DMS114 treated with DMSO at 0.1 percent for 48 hours (cell line): ENCODE measurements at regions not wholly inside any gene's neighbourhood (a gene's known extent, or its start where the extent isn't known, plus 50 kb on each side); places are given as distances from the start of the nearest gene placed in this dataset.

Source experiments
- DNase-seq: peaks from one replicate; lab custom pipeline; 2025; ENCODE audit not compliant: unreplicated experiment; lab: John Stamatoyannopoulos, UW

DNA sequence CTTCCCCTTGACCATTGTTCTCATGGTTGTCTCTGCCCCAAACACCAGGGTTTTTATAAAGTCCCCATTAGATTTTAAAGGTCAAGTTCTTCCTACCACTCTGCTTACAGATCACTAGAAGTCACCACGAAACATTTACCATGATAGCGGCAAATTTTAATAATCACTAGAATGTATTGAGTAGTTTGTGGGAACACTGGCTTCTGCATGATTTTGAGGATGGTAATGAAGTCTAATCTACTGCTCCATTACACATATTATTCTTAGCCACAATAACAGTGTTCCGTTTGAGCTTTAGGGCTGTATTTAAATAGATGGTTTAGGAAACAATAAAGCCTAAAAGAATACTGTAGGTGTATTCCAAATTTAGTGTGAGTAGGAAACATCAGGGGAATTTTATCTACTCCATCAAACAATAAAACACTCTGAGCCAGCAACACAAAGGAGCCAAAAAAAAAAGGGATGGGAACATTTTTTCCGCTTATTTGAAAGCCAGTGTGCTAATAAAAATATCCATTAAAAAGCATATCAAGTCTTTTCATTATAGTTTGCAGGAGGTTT lies 49.7 kb downstream of the KLF12 start:
- DNase-seq = no peak

- DNase-seq = no peak
These were observed 51.5 kb downstream of the KLF12 start for GRCh38 chr13:74082741-74083160.

- no peak for DNase-seq
These were observed 53.4 kb downstream of the KLF12 start for GRCh38 chr13:74080762-74081161.

GRCh38 chr13:74077792-74078191 lies 56.4 kb downstream of the KLF12 start:
- no peak for DNase-seq

GRCh38 chr13:74077375-74077774 lies 56.8 kb downstream of the KLF12 start:
- no peak for DNase-seq

DNA sequence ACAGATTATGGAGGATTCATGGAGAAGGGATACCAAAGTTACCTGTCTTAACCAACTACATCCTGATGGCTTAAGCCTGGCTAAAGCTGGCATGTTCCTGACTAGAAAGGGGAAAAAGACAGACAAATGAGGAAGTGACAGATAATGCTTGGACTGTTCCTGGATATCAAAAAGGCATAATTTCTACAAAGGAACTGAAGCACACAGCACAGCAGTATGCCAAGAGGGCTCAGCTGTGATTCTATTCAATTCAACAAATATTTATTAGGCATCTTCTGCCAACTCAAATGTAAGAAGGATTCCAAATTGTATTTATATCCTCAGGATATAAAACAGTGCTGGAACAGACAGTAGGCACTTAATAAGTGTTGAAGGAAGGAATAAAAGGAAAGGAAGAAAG lies 59.5 kb downstream of the KLF12 start:
- DNase-seq = no peak

DNA sequence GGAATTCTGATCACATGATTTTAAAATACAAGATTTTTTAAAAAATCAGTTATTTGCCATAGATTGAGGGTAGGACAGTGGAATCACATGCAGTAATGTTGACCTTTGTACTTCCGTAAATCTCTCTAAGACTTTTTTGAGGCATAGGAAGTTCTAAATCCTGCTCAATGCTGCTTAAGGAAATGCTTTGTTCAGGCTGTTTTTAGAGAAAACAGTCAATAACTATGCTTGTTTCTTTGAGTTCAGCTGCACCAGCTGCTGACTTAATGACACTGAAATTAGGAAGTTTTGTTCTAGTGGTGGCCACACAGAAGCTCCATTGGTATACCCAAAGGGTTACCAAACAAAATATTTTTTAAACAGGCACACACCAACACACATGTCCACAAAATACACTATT lies 60.9 kb downstream of the KLF12 start:
- DNase-seq = no peak

DNA sequence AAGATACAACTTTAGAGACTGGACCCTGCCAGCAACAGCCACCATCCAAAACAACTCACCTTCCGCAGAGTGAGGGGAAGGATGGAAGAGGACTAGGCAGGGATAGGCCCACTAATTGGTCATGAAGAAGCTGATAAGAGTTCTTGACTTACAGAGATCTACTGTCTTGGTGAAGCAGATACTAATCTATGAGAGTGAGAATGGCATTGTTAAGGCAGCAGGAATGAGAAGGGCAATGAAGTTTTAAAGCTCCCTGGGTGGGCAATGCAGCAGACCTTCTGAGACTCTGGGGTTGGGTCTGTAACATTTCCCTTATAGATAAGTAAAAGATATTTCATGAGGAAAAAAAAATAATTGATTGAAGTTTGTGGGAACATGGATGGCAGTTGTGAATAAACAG lies 63.7 kb downstream of the KLF12 start:
- no peak for DNase-seq

- no peak for DNase-seq
These were observed 64.1 kb downstream of the KLF12 start for GRCh38 chr13:74070065-74070464.

GRCh38 chr13:74068471-74068870 lies 65.7 kb downstream of the KLF12 start:
- no peak for DNase-seq

DNA sequence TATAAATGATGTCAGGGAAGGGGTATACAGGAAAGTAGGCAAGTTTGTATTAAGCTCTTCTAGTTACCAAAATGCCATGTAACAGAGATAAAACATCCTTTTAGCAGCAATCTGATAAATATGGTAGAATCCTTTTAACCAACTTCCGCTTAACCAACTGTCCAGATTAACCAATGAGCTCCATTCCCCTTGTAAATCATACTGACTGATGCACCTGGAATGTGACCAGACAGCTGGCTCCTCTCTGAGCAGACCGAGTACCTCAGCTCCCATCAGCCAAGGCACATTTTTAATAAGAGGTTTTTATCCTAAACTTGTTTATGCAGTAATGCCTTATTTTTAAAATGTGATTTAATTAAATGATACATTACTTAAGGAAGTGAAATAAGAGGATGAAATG lies 66.4 kb downstream of the KLF12 start:
- no peak for DNase-seq

- no peak for DNase-seq
These were observed 67.3 kb downstream of the KLF12 start for GRCh38 chr13:74066937-74067336.

DNA sequence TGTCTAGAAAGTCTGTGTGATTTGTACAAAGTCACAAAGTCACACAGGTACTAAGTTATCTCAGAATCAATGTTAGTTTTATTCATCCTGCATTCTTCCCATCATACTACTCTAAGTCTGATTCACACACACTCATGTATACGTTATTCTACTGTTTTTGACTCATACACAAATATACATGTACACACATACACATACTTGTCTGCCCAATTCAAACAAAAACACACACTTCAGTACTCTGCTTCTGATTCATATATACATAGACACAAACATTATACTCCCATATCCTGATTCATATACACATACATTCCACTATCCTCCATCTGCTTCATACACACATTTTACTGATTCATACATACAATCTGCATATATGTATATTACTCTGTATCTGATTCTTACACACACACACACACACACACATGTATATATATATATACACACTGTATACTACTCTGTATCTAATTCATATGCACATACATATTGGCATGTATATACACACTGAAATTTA lies 69.3 kb downstream of the KLF12 start:
- DNase-seq = no peak

GRCh38 chr13:74063533-74064100 lies 70.6 kb downstream of the KLF12 start:
- no peak for DNase-seq

DNA sequence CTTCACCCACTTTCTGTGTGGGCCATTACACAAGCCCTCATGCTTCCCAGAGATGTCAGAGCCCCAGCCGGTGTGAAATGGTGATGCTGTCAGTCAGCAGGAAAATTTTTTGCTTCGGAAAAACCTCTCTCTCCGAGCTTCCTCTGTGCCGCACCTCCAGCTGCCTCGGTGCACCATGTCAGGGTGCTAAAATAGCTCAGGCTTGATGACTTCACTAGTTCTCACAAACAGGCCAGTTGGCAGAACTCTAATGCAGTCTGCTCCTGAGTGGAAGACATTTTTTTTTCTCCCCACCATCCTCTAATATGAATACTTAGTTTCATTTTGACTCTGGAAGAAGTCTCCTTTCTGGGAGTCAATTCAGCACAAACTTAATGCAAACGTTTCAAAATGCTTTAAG lies 71.3 kb downstream of the KLF12 start:
- no peak for DNase-seq

GRCh38 chr13:74061926-74062595 lies 72.1 kb downstream of the KLF12 start:
- no peak for DNase-seq

DNA sequence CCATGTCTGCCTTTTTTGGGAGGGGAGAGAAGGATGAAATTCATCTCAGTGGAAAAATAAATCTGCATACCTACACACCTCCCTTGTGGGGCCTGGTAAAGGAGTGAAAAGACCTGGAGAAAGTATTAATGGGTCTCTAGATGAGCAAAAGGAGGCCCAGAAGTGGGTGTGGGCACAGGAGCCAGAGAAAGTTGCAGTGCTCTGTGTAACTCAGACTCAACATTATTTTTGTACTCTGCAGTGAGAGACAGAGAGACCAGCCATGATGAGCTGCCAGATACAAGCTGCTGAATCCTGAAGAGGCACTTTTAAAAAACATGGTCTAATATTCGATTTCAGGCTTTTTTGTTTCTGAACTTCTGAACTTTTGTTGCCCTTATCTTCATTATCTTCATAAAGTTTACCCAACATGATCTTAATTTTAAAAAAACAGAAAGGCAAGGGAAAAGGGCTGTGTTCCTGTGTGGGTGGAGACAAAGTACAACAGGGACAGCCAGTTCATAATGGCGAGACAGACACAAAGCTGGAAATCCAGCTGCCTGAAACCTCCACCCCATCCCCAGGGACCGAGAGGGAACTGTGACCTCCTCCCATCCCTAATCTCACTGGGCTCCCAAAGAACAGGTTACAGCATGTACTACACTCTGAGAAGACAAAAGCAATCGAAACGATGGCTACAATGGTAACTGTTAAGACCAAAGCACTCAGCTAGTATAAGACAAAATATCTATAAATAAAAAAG lies 77.2 kb downstream of the KLF12 start:
- DNase-seq = no peak

- no peak for DNase-seq
These were observed 81.7 kb downstream of the KLF12 start for GRCh38 chr13:74052402-74052928.

DNA sequence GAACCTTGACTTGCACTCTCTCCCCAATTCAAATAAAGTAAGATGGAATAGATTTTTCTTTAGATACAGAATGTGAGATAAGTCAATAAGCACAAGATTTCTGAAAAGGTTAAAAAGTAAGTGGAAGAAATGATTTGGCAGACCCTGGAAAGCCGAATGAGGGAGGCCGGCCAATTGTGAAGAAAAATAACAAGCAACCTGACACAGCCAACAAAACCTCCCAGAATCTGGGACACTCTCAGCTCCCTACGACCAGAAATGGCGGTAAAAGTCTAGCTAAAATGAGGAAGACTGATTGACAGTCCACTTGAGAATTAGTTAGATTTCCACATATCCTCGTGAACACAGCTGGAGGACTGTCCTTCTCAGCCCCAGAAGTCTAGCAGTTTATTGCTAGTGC lies 85.4 kb downstream of the KLF12 start:
- DNase-seq = no peak

DNA sequence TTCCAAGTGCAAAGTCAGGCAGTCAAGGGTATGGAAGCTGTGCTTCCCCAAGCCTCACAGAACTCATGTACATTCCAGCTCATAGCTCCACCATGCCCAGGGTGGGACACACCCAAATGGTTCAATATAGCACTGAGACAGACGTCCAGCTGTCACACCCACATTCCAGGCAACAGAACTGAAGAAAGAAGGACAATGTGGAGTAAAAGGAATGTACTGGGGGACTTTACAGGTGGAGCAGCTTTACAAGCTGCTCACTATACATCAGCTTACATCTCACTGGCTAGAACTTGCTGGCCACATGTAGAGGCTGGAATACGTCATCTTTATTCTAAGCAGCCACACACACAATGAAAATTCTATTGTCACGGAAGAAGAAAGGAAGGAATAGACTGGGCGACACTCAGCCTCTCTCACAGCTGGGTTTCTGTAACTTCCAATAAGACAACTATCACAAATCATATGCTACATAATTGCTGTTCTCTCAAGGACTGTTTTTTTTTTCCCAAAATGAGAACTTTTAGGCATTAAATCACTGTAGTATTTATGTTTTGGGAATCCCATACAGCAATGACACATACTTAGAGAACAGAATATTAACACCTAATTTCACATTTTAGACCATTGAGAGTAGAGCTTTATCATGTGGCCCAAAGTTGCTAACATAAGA lies 86.1 kb downstream of the KLF12 start:
- no peak for DNase-seq

DNA sequence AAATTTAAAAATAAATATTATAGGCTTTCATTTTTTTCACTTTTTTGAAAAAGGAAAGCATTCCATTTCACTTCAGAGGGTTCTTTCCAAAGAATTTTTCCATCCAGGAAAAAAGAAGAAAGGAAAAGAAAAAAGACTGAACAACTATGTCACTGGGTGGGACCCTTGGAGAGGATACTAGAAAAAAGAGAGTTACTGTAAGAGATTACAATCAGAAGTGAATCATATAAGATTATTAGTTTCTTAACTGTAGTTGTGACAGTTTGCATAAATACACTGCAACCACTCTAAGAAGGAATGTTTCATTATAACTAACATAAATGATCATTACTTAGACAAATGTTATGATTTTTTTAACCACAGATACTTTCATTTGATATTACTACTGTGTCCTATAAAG lies 87.8 kb downstream of the KLF12 start:
- no peak for DNase-seq
